ENCODE measurements at regions not wholly inside any gene's neighbourhood (a gene's known extent, or its start where the extent isn't known, plus 50 kb on each side); places are given as distances from the start of the nearest gene placed in this dataset.

GRCh38 chr11:116500026-116500946 lies 272.5 kb downstream of the BUD13 start:
- TF ChIP-seq, protein P1, sequence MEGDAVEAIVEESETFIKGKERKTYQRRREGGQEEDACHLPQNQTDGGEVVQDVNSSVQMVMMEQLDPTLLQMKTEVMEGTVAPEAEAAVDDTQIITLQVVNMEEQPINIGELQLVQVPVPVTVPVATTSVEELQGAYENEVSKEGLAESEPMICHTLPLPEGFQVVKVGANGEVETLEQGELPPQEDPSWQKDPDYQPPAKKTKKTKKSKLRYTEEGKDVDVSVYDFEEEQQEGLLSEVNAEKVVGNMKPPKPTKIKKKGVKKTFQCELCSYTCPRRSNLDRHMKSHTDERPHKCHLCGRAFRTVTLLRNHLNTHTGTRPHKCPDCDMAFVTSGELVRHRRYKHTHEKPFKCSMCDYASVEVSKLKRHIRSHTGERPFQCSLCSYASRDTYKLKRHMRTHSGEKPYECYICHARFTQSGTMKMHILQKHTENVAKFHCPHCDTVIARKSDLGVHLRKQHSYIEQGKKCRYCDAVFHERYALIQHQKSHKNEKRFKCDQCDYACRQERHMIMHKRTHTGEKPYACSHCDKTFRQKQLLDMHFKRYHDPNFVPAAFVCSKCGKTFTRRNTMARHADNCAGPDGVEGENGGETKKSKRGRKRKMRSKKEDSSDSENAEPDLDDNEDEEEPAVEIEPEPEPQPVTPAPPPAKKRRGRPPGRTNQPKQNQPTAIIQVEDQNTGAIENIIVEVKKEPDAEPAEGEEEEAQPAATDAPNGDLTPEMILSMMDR (IDR thresholded peaks at IDR 0.05; ENCODE audit: low read depth, low read length, missing input control), result no peak
- TF ChIP-seq, protein P2, sequence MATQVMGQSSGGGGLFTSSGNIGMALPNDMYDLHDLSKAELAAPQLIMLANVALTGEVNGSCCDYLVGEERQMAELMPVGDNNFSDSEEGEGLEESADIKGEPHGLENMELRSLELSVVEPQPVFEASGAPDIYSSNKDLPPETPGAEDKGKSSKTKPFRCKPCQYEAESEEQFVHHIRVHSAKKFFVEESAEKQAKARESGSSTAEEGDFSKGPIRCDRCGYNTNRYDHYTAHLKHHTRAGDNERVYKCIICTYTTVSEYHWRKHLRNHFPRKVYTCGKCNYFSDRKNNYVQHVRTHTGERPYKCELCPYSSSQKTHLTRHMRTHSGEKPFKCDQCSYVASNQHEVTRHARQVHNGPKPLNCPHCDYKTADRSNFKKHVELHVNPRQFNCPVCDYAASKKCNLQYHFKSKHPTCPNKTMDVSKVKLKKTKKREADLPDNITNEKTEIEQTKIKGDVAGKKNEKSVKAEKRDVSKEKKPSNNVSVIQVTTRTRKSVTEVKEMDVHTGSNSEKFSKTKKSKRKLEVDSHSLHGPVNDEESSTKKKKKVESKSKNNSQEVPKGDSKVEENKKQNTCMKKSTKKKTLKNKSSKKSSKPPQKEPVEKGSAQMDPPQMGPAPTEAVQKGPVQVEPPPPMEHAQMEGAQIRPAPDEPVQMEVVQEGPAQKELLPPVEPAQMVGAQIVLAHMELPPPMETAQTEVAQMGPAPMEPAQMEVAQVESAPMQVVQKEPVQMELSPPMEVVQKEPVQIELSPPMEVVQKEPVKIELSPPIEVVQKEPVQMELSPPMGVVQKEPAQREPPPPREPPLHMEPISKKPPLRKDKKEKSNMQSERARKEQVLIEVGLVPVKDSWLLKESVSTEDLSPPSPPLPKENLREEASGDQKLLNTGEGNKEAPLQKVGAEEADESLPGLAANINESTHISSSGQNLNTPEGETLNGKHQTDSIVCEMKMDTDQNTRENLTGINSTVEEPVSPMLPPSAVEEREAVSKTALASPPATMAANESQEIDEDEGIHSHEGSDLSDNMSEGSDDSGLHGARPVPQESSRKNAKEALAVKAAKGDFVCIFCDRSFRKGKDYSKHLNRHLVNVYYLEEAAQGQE (IDR thresholded peaks at IDR 0.05), result no peak
- no peak for TF ChIP-seq RAD21 (IDR thresholded peaks at IDR 0.05)
- no peak for TF ChIP-seq TAF1 (conservative IDR thresholded peaks at IDR 0.05)
- TF ChIP-seq, protein P3, sequence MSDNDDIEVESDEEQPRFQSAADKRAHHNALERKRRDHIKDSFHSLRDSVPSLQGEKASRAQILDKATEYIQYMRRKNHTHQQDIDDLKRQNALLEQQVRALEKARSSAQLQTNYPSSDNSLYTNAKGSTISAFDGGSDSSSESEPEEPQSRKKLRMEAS (IDR thresholded peaks at IDR 0.05), result no peak
